ENCODE measurements at regions not wholly inside any gene's neighbourhood (a gene's known extent, or its start where the extent isn't known, plus 50 kb on each side); places are given as distances from the start of the nearest gene placed in this dataset.
A peak's percentile ranks its signal among the peaks of the same experiment; 100 is the strongest.

DNA sequence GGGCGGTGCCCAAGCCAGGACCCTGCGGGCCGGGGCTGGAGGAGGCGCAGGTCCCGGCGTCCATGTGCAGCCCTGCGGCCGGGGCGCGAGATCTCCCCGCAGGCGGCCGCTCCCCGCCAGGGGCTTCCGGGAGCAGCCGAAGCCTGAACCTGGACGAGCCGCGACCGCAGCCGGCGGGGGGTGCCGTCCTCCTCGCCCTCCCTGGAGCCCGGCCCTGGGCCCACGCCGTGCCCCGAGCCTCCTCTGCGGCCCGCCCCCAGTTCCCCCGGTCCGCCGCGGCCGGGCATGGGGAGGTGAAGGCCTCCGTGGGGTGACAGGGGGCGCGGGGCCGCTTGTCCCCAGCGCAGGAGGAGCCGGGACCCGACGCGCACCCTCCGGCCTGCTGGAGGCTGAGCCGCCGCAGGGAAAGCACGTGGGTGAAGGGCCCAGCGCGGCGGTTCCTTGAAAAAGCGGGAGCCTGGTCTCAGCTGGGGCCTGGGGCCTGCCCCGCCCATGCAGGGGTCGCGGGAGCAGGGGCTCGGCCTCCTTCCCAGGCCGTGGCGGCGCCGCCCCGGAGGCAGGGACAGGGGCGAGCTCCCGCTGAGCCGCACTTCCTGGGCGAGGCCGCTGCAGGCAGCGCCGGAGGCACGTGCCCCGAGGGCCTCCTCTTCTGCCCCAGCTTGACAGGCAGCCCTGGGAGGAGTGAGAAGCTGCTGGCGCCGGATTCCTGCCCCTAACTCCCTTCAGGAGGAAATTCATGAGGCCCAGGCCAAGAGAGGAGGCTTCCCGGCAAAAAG is 55.6 kb upstream of the PPP2R5C start:
- CTCF ChIA-PET: no interaction called here
- no peak for DNase-seq (ENCODE audit: low read depth, low spot score)
- Histone ChIP-seq H3K27me3 (ENCODE audit: control insufficient read depth, insufficient read depth, low read length) (peaks cover 26% of the 10 kb centered on the region), H3K4me3 (ENCODE audit: low read depth, low read length) (no peak overlapping the region), H3K9me3 (ENCODE audit: control insufficient read depth, insufficient read depth, low read length) (no peaks in the 10 kb centered on the region; the same call in 1 of the 2 replicates), H3K27ac (ENCODE audit: low read depth, low read length) (no peak overlapping the region)
- POLR2A ChIA-PET: no interaction called here
- no peak for TF ChIP-seq CTCF (IDR thresholded peaks at IDR 0.05; ENCODE audit: low read depth, low read length)

- no peak for DNase-seq (ENCODE audit: low read depth, low spot score)
- POLR2A ChIA-PET: interaction anchor here (0.5 to 1.0 kb wide), 3 partner anchors 34 to 684 kb away, joined by 3 to 5 read pairs (median 4); no protein-coding TSS in a partner anchor
- no peak for TF ChIP-seq CTCF (IDR thresholded peaks at IDR 0.05; ENCODE audit: low read depth, low read length)
- Histone ChIP-seq H3K27ac (ENCODE audit: low read depth, low read length) (no peak overlapping the region), H3K4me3 (ENCODE audit: low read depth, low read length) (no peak overlapping the region), H3K9me3 (ENCODE audit: control insufficient read depth, insufficient read depth, low read length) (no peaks in the 10 kb centered on the region; the same call in 1 of the 2 replicates), H3K27me3 (ENCODE audit: control insufficient read depth, insufficient read depth, low read length) (peaks cover 26% of the 10 kb centered on the region)
- CTCF ChIA-PET: interaction anchor here (0.7 to 1.4 kb wide), 8 partner anchors 13 to 390 kb away, joined by 3 to 8 read pairs (median 6); no protein-coding TSS in a partner anchor
These were observed 54.9 kb upstream of the PPP2R5C start for GRCh38 chr14:101706509-101707067.

- H3K9me3 ChIP-seq (ENCODE audit: control insufficient read depth, insufficient read depth, low read length): no peaks in the 10 kb centered on the region; the same call in 1 of the 2 replicates
- DNase-seq (ENCODE audit: low read depth, low spot score): peak; percentile 61
- H3K4me3 ChIP-seq (ENCODE audit: low read depth, low read length): no peak overlapping the region
- no peak overlapping the region for H3K27ac ChIP-seq (ENCODE audit: low read depth, low read length)
- peak; percentile 70 for TF ChIP-seq CTCF (IDR thresholded peaks at IDR 0.05; ENCODE audit: low read depth, low read length)
- ChIA-PET CTCF (interaction anchor here (0.7 to 1.4 kb wide), 9 partner anchors 12 to 390 kb away, joined by 3 to 8 read pairs (median 5); no protein-coding TSS in a partner anchor), POLR2A (interaction anchor here (0.5 to 1.0 kb wide), 3 partner anchors 33 to 683 kb away, joined by 3 to 5 read pairs (median 4); no protein-coding TSS in a partner anchor)
- H3K27me3 ChIP-seq (ENCODE audit: control insufficient read depth, insufficient read depth, low read length): peaks cover 22% of the 10 kb centered on the region
These were observed 54.3 kb upstream of the PPP2R5C start for GRCh38 chr14:101707068-101707842.

- Histone ChIP-seq H3K27me3 (ENCODE audit: control insufficient read depth, insufficient read depth, low read length) (peaks cover 18% of the 10 kb centered on the region), H3K9me3 (ENCODE audit: control insufficient read depth, insufficient read depth, low read length) (no peaks in the 10 kb centered on the region; the same call in 1 of the 2 replicates), H3K4me3 (ENCODE audit: low read depth, low read length) (no peak overlapping the region), H3K27ac (ENCODE audit: low read depth, low read length) (no peak overlapping the region)
- no peak for DNase-seq (ENCODE audit: low read depth, low spot score)
- TF ChIP-seq CTCF (IDR thresholded peaks at IDR 0.05; ENCODE audit: low read depth, low read length): no peak
- CTCF ChIA-PET: interaction anchor here (0.7 to 1.4 kb wide), 4 partner anchors 17 to 389 kb away, joined by 3 to 7 read pairs (median 3); no protein-coding TSS in a partner anchor
- POLR2A ChIA-PET: interaction anchor here (1.0 kb wide), 1 partner anchor 240 kb away, joined by 5 read pairs; no protein-coding TSS in a partner anchor
These were observed 53.5 kb upstream of the PPP2R5C start for GRCh38 chr14:101707863-101708620.
